IPS DF 19.7 (cell line): ENCODE measurements at regions not wholly inside any gene's neighbourhood (a gene's known extent, or its start where the extent isn't known, plus 50 kb on each side); places are given as distances from the start of the nearest gene placed in this dataset.
"Not testable (repeated sequence)": the region's sequence is repeated elsewhere in the genome, so short reads cannot be mapped to it uniquely, and the experiment has no call there.

Experiments used
- DNase-seq: peaks from one replicate; pipeline ENCODE4 v3.0.0-alpha.2; 2013; ENCODE audit warnings: low read depth, low spot score

GRCh38 chr20:48444249-48444648 is 383.6 kb downstream of the PREX1 start:
- no peak for DNase-seq

GRCh38 chr20:48440916-48441315 is 386.9 kb downstream of the PREX1 start:
- DNase-seq = no peak

- not testable (repeated sequence) for DNase-seq
These were observed 387.5 kb downstream of the PREX1 start for GRCh38 chr20:48440261-48440660.

DNA sequence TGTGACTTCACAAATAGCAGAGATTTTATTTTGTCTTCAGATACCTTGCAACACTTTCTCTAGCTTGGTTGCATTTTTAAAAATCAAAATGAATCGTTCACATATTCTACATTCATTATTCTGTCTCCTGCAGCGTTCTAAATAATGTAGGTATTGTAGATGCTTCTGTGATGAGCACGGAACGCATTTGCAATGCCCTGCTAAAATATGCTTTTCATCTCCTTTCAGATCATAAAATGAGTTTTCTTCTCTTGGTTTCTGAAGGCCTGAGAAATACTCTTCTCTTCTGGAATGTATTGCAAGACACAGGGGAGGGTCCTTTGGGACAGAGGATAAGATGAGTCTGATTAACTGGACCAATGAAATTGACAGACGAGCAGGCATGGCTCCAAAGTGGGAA is 390.7 kb downstream of the PREX1 start:
- no peak for DNase-seq

GRCh38 chr20:48436609-48437008 is 391.2 kb downstream of the PREX1 start:
- DNase-seq = not testable (repeated sequence)

GRCh38 chr20:48433178-48433577 is 394.6 kb downstream of the PREX1 start:
- no peak for DNase-seq

DNA sequence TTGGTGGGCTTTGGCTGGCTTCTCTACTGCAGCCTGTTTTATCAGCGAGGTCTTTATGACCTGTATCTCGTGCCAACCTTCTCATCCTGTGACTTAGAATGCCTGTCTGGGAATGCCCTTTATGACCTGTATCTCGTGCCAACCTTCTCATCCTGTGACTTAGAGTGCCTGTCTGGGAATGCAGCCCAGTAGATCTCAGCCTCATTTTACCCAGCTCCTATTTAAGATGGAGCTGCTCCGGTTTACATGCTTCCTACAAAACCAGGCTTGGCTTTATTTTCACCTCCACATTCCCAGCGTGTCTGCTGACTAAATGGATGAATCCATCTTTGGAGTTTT is 395.3 kb downstream of the PREX1 start:
- no peak for DNase-seq

DNA sequence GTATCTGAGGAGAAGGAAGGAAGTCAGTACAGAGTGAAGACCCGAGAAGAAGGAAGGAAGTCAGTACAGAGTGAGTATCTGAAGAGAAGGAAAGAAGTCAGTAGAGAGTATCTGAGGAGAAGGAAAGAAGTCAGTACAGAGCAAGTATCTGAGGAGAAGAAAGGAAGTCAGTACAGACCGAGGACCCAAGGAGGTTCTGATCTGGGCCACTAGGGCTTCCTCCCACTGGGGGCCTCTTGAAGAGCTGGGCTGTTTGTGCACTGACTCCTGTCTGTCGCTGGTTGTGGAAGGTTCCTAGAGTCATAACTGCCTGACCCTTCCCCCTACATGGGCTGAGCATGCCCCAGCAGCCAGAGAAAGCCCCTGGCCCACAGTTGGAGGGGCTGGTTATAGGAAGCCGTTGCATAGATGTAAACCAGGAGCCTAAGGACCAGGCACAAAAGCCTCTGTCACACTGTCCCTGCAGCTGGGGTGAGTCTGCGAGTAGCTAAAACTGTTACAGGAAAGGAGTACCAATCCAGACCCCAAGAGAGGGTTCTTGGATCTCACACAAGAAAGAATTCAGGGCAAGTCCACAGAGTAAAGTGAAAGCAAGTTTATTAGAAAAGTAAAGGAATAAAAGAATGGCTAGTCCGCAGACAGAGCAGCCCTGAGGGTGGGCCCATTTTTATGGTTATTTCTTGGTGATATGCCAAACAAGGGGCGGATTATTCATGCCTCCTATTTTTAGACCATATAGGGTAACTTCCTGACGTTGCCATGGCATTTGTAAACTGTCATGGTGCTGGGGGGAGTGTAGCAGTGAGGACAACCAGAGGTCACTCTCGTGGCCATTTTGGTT is 395.9 kb downstream of the PREX1 start:
- DNase-seq = no peak

DNA sequence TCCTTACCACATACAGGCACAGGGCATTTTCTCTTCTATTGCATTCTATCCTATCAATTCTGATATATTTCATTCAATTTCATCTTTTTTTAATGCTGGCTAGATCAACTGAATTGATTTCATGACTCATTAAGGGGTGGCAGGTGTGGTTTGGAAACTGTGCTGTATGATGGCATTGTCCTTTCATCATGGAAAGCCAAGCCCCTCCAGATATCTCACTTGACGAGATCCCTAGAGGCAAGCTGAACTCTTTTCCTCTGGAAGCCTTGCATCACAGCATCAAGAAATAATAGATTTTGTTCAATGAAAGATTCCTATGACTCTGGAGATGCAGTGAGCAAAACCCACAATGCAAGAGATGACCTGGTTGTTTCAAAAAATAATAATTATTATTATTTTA is 401.2 kb downstream of the PREX1 start:
- no peak for DNase-seq

DNA sequence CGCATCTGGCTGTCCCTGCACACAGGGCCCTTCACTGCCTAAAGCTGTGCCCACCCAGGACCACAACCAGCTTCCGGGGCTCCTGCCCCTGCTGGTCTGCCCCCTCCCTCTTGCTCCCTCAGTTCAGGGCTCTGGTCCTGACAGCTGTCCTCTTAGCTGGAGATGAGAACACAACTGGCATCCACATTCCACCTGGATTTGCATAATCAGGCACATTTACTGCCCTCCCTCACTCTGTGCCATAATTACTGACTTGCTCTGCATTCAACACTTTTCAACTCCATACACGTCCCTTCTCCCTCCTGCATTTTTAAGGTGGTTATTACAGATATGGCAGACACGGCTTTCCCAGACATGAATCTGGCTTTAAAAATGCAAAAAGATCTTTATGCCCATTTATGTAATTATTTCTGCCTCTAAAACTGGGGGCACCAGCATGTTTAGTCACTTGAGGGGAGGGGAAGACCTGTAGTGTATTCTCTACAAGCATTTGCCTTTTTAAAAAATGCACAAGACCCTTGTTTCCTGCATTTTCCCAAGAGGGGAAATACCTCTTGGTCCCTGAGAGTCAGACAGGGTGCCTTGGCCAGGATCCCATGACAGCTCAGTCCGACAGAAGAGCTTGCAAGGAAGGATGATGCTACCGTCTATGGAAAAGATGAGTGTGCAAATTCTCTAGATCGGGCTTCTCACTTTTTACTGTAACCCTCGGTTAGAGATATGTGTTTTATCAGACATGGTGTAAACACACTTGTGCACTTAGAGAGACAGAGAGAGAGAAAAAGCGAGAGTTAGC is 401.8 kb downstream of the PREX1 start:
- DNase-seq = no peak

DNA sequence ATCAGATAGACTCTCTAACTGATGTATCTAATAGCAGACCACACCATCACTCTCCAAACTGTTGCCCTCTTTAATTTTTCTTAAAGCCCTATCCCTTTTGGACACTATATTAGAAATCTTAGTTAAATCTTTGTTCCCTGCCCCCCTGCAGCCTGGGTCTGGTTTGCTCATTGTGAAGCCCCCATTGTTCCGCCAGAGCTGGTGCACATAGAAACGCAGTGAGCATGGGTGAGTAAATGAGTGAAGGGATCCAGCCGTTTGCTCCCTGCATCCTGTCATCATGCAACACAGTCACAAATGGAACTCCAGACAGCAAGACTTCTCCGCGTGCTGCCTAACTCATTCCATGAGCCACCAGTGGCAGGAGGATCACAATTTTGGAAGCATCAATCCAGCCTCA is 402.5 kb downstream of the PREX1 start:
- DNase-seq = no peak

- DNase-seq = no peak
These were observed 405.4 kb downstream of the PREX1 start for GRCh38 chr20:48422242-48422960.

- no peak for DNase-seq
These were observed 406.3 kb downstream of the PREX1 start for GRCh38 chr20:48421547-48421946.

DNA sequence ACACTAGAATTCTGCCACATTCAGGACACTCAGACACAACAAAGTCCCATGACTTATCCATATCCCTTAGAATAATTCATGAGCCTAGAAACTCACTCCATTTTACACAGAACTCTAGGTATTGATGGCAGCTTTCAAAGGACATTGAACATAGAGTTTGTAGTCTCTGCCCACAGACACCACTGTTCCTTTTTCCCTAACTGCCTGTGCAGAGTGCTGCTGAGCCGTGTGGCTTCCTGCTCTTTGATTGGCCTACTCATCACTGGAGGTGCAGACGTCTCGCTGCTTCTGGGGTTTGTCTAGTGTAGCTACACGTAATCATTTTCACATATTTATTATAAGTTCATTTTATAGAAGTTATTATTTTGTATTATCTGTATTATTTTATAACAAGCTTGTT is 407.6 kb downstream of the PREX1 start:
- no peak for DNase-seq

DNA sequence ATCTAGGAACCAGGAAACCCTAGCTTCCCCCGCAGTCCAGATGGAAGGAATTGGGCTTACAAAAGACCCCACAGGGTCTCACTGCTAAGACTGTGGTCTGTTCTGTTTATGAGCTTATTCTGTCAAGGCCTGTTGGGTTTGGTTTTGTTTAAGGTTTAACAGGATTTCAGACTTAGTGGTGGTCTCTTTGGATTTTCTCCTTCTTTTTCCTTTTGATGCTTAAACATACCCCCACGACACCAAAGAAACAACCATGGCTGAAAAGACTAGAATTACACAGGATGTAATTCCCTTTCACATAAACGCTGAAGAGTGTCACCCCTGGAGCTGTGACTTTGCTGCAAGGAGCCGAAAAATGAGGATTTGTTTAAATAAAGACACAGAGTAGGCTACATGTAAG is 408.6 kb downstream of the PREX1 start:
- no peak for DNase-seq

GRCh38 chr20:48416002-48416401 is 411.8 kb downstream of the PREX1 start:
- no peak for DNase-seq

GRCh38 chr20:48414786-48415185 is 413.0 kb downstream of the PREX1 start:
- DNase-seq = no peak

DNA sequence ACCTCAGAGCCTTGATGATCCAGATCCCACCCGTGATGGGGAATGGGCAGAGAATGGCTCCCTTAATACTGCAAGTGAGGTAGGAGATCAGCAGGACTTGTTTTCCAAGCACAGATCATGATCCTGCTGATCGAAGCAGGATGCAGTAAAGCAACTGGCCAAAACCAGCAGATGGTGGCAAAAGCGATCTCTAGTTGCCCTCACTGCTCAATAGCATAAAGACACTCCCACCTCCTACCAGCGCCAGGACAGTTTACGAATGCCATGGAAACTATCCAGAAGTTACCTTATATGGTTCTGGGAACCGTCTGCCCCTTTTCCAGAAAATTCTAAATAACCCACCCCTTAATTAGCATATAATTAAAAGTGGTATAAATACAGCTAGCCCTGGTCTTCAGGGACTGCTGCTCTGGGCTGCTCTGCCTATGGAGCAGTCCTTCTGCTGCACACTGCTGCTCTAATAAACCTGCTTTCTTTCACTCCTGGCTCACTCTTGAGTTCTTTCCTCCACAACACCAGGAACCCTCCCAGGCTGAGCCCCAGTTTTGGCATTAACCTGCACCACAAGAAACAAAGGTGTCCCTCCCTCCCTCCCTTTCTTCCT is 415.8 kb downstream of the PREX1 start:
- no peak for DNase-seq

DNA sequence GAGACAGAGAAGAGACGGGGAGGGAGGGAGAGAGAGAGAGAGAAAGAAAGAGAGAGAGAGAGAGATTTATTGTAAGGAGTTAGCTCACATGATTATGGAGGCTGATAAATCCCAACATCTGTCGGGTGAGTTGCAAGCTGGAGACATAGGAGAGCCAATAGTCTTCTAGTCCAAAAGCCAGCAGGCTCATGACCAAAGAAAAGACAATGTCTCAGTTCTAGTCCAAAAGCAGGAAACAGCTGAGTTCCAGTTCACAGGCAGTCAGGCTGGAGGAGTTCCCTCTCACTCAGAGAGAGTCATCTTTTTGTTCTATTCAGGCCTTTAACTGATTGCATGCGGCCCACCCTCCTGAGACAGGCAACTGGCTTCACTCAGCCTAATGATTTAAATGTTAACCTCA is 416.6 kb downstream of the PREX1 start:
- DNase-seq = no peak

GRCh38 chr20:48409055-48409615 is 418.7 kb downstream of the PREX1 start:
- DNase-seq = no peak

GRCh38 chr20:48407710-48408109 is 420.1 kb downstream of the PREX1 start:
- DNase-seq = no peak

DNA sequence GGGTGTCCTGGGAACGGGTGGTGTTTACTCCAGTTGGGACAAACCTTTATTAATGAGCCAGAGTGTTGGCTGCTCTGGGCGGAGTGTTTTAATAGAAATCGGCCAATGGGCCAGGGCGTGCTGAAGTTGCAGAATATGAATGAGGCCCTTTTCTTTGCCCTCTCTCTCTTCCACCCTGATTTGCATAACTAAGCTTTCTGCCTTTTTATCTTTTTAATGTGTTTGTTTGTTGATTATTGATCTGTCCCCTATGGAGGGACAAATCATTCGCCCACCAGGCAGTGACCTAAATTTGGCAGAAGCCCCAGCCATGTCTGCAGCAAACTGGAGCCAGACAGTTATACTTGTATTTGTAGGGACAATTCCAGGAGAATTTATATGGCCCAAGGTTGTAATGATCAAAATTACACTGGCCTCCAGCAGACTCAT is 420.9 kb downstream of the PREX1 start:
- no peak for DNase-seq
